NCI-H345 treated with DMSO at 0.1 percent for 48 hours (cell line): ENCODE measurements at regions not wholly inside any gene's neighbourhood (a gene's known extent, or its start where the extent isn't known, plus 50 kb on each side); places are given as distances from the start of the nearest gene placed in this dataset.
A peak's percentile ranks its signal among the peaks of the same experiment; 100 is the strongest.

ENCODE experiments used
- DNase-seq: peaks from one replicate; lab custom pipeline; 2025; ENCODE audit not compliant: unreplicated experiment; lab: John Stamatoyannopoulos, UW

- no peak for DNase-seq
These were observed 289.0 kb upstream of the ANKRD55 start for GRCh38 chr5:56522169-56522568.

- no peak for DNase-seq
These were observed 288.0 kb upstream of the ANKRD55 start for GRCh38 chr5:56520986-56521730.

GRCh38 chr5:56518820-56519219, 285.7 kb upstream of the ANKRD55 start:
- no peak for DNase-seq

GRCh38 chr5:56517011-56517416, 283.9 kb upstream of the ANKRD55 start:
- peak; percentile 5 for DNase-seq

- no peak for DNase-seq
These were observed 283.3 kb upstream of the ANKRD55 start for GRCh38 chr5:56516441-56516840.

GRCh38 chr5:56516035-56516434, 282.9 kb upstream of the ANKRD55 start:
- DNase-seq, result no peak

GRCh38 chr5:56515011-56515410, 281.9 kb upstream of the ANKRD55 start:
- DNase-seq, result no peak

- DNase-seq, result no peak
These were observed 281.1 kb upstream of the ANKRD55 start for GRCh38 chr5:56514245-56514644.

- DNase-seq, result no peak
These were observed 280.0 kb upstream of the ANKRD55 start for GRCh38 chr5:56513141-56513540.

- DNase-seq, result no peak
These were observed 279.3 kb upstream of the ANKRD55 start for GRCh38 chr5:56512313-56512996.

GRCh38 chr5:56511326-56511841, 278.3 kb upstream of the ANKRD55 start:
- DNase-seq, result no peak

- no peak for DNase-seq
These were observed 275.1 kb upstream of the ANKRD55 start for GRCh38 chr5:56508249-56508648.

GRCh38 chr5:56507351-56507930, 274.3 kb upstream of the ANKRD55 start:
- peak; percentile 50 for DNase-seq

GRCh38 chr5:56506211-56506965, 273.3 kb upstream of the ANKRD55 start:
- no peak for DNase-seq

GRCh38 chr5:56503929-56504328, 270.8 kb upstream of the ANKRD55 start:
- no peak for DNase-seq

- no peak for DNase-seq
These were observed 268.8 kb upstream of the ANKRD55 start for GRCh38 chr5:56501781-56502557.

GRCh38 chr5:56499901-56500300, 266.8 kb upstream of the ANKRD55 start:
- DNase-seq, result no peak

GRCh38 chr5:56499491-56499890, 266.4 kb upstream of the ANKRD55 start:
- DNase-seq, result no peak

- DNase-seq, result no peak
These were observed 265.7 kb upstream of the ANKRD55 start for GRCh38 chr5:56498759-56499395.

GRCh38 chr5:56496581-56497063, 263.5 kb upstream of the ANKRD55 start:
- DNase-seq, result no peak
